ENCODE measurements at regions not wholly inside any gene's neighbourhood (a gene's known extent, or its start where the extent isn't known, plus 50 kb on each side); places are given as distances from the start of the nearest gene placed in this dataset.

- no peaks in the 10 kb centered on the region for H3K36me3 ChIP-seq (ENCODE audit: control insufficient read depth, insufficient read depth, low read length)
- no peak overlapping the region for H3K4me3 ChIP-seq (ENCODE audit: low read depth, low read length)
- TF ChIP-seq CTCF (IDR thresholded peaks at IDR 0.05; ENCODE audit: insufficient read depth, low read length, poor library complexity, severe bottlenecking) = no peak
- no peak for DNase-seq (ENCODE audit: low read depth)
- no peaks in the 10 kb centered on the region for H3K27me3 ChIP-seq (ENCODE audit: control insufficient read depth, insufficient read depth, low read length)
Observed at GRCh38 chr6:142521791-142522190, 220.0 kb downstream of the ADGRG6 start.

GRCh38 chr6:142523515-142524375 lies 221.9 kb downstream of the ADGRG6 start:
- no peak for TF ChIP-seq CTCF (IDR thresholded peaks at IDR 0.05; ENCODE audit: insufficient read depth, low read length, poor library complexity, severe bottlenecking)
- Histone ChIP-seq H3K27me3 (ENCODE audit: control insufficient read depth, insufficient read depth, low read length) (no peaks in the 10 kb centered on the region), H3K4me3 (ENCODE audit: low read depth, low read length) (no peak overlapping the region), H3K36me3 (ENCODE audit: control insufficient read depth, insufficient read depth, low read length) (no peaks in the 10 kb centered on the region)
- DNase-seq (ENCODE audit: low read depth) = no peak

- H3K27me3 ChIP-seq (ENCODE audit: control insufficient read depth, insufficient read depth, low read length) = no peaks in the 10 kb centered on the region
- no peak for TF ChIP-seq CTCF (IDR thresholded peaks at IDR 0.05; ENCODE audit: insufficient read depth, low read length, poor library complexity, severe bottlenecking)
- DNase-seq (ENCODE audit: low read depth) = peak; percentile 10
- H3K36me3 ChIP-seq (ENCODE audit: control insufficient read depth, insufficient read depth, low read length) = no peaks in the 10 kb centered on the region
- no peak overlapping the region for H3K4me3 ChIP-seq (ENCODE audit: low read depth, low read length)
Observed at GRCh38 chr6:142530566-142530965, 228.8 kb downstream of the ADGRG6 start.

DNA sequence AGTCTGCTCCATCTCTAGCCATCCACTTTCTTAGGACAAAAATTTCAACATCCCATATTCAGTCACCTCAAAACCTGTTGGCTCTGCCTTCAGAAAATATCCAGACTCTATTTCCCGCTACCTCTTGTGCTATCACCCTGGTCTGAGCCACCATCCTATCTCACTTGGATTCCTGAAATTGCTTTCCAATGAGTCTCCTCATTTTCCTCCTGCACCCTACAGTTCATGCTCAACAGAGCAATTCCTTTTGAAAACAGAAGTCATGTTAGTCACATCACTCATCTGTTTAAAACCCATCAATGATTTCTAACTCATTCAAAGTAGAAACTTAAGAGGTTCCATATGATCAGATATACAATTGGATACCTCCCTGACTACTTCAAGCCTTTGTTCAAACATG lies 229.9 kb downstream of the ADGRG6 start:
- Histone ChIP-seq H3K36me3 (ENCODE audit: control insufficient read depth, insufficient read depth, low read length) (no peaks in the 10 kb centered on the region), H3K4me3 (ENCODE audit: low read depth, low read length) (no peak overlapping the region), H3K27me3 (ENCODE audit: control insufficient read depth, insufficient read depth, low read length) (no peaks in the 10 kb centered on the region)
- peak; percentile 90 for DNase-seq (ENCODE audit: low read depth)
- no peak for TF ChIP-seq CTCF (IDR thresholded peaks at IDR 0.05; ENCODE audit: insufficient read depth, low read length, poor library complexity, severe bottlenecking)

GRCh38 chr6:142534076-142534475 lies 232.3 kb downstream of the ADGRG6 start:
- TF ChIP-seq CTCF (IDR thresholded peaks at IDR 0.05; ENCODE audit: insufficient read depth, low read length, poor library complexity, severe bottlenecking) = no peak
- Histone ChIP-seq H3K4me3 (ENCODE audit: low read depth, low read length) (no peak overlapping the region), H3K36me3 (ENCODE audit: control insufficient read depth, insufficient read depth, low read length) (no peaks in the 10 kb centered on the region), H3K27me3 (ENCODE audit: control insufficient read depth, insufficient read depth, low read length) (no peaks in the 10 kb centered on the region)
- DNase-seq (ENCODE audit: low read depth) = no peak

GRCh38 chr6:142534484-142534883 lies 232.7 kb downstream of the ADGRG6 start:
- Histone ChIP-seq H3K27me3 (ENCODE audit: control insufficient read depth, insufficient read depth, low read length) (no peaks in the 10 kb centered on the region), H3K36me3 (ENCODE audit: control insufficient read depth, insufficient read depth, low read length) (no peaks in the 10 kb centered on the region), H3K4me3 (ENCODE audit: low read depth, low read length) (no peak overlapping the region)
- TF ChIP-seq CTCF (IDR thresholded peaks at IDR 0.05; ENCODE audit: insufficient read depth, low read length, poor library complexity, severe bottlenecking) = no peak
- DNase-seq (ENCODE audit: low read depth) = no peak
